Right cardiac atrium (tissue), 5 donors: ENCODE measurements at regions not wholly inside any gene's neighbourhood (a gene's known extent, or its start where the extent isn't known, plus 50 kb on each side); places are given as distances from the start of the nearest gene placed in this dataset.

Experiments
- ATAC-seq, 2 donors: fragments of 200-7000 bp; cut with Tn5 transposase; one replicate each; pipeline versions ENCODE4 v1.8.0 to v1.9.1; 2020; ENCODE audit warnings: moderate library complexity in 2 of 2, mild to moderate bottlenecking in 1 of 2
- DNase-seq, 3 donors: peaks; one replicate each; pipeline ENCODE4 v3.0.0-alpha.2; 2020
- H3K27ac ChIP-seq: one replicate; pipeline ENCODE4 v1.5.1; 2013; ENCODE audit warnings: mild to moderate bottlenecking, low read length, control low read depth, moderate library complexity
- H3K27me3 ChIP-seq: one replicate; pipeline ENCODE4 v1.6.1; 2013; ENCODE audit not compliant: control insufficient read depth, insufficient read depth
- H3K4me1 ChIP-seq: one replicate; pipeline ENCODE4 v1.6.1; 2013; ENCODE audit warnings: low read length; ENCODE audit not compliant: control insufficient read depth, insufficient read depth
- H3K4me3 ChIP-seq: one replicate; pipeline ENCODE4 v1.5.1; 2013; ENCODE audit warnings: low read length, control low read depth
- H3K9me3 ChIP-seq: one replicate; pipeline ENCODE4 v1.6.1; 2013; ENCODE audit warnings: low read length; ENCODE audit not compliant: control insufficient read depth
- WGBS: extraction: QIAGEN DNeasy Blood & Tissue Kit; methylation state at CpG from one replicate; pipeline ENCODE4 v1.1.7; 2013; 5-methylcytosine and 5-hydroxymethylcytosine counted together
- intact Hi-C, 4 donors: fragments of 100-400 bp; cut with DNase I; formaldehyde crosslinking; loops; one replicate each; pipeline versions ENCODE4 v1.11.0 to v1.14.0; 2022 to 2023
- donor health status: healthy with polysubstance abuse.
- donor health status: DM: no; HTN: yes; CAD: no.
- donor health status: DM: no; HTN: no; CAD: no.
- donor health status: DM: no; HTN: yes; CAD: no; lungs with severe emphysema.
- donor health status: DM: yes; HTN: yes; CAD: no.

- H3K27me3 ChIP-seq = no peaks in the 10 kb centered on the region
- H3K9me3 ChIP-seq = no peaks in the 10 kb centered on the region
- no peak overlapping the region for H3K4me3 ChIP-seq
- 58% methylated on average over 10 of the region's 10 CpGs for WGBS
- no peaks in the 10 kb centered on the region for H3K4me1 ChIP-seq
- no peak overlapping the region for H3K27ac ChIP-seq
- DNase-seq = no peak
- intact Hi-C loops = no loop called here
- ATAC-seq = no peak
These were observed 187.7 kb upstream of the PRSS16 start for GRCh38 chr6:27059621-27060425.

- Histone ChIP-seq H3K9me3 (no peaks in the 10 kb centered on the region), H3K27ac (no peak overlapping the region), H3K27me3 (no peaks in the 10 kb centered on the region), H3K4me3 (no peak overlapping the region), H3K4me1 (no peaks in the 10 kb centered on the region)
- intact Hi-C loops = no loop called here
- DNase-seq (no peak), ATAC-seq (no peak)
- 89% methylated on average over 3 of the region's 3 CpGs for WGBS
These were observed 186.1 kb upstream of the PRSS16 start for GRCh38 chr6:27061235-27061993.

- H3K27me3 ChIP-seq = no peaks in the 10 kb centered on the region
- H3K4me3 ChIP-seq = no peak overlapping the region
- no peaks in the 10 kb centered on the region for H3K4me1 ChIP-seq
- no peak overlapping the region for H3K27ac ChIP-seq
- intact Hi-C loops = no loop called here
- no peaks in the 10 kb centered on the region for H3K9me3 ChIP-seq
- no peak for DNase-seq
- no peak for ATAC-seq
These were observed 184.7 kb upstream of the PRSS16 start for GRCh38 chr6:27062755-27063154.

- Histone ChIP-seq H3K4me1 (no peaks in the 10 kb centered on the region), H3K27ac (no peak overlapping the region), H3K9me3 (no peaks in the 10 kb centered on the region), H3K27me3 (no peaks in the 10 kb centered on the region), H3K4me3 (no peak overlapping the region)
- DNase-seq (no peak), ATAC-seq (no peak)
- WGBS = 80% methylated on average over 3 of the region's 3 CpGs
- intact Hi-C loops = no loop called here
These were observed 182.3 kb upstream of the PRSS16 start for GRCh38 chr6:27065183-27065582.

- Histone ChIP-seq H3K27ac (no peak overlapping the region), H3K27me3 (no peaks in the 10 kb centered on the region), H3K9me3 (no peaks in the 10 kb centered on the region), H3K4me1 (no peaks in the 10 kb centered on the region), H3K4me3 (no peak overlapping the region)
- intact Hi-C loops = no loop called here
- ATAC-seq (no peak), DNase-seq (no peak)
- 34% methylated on average over 4 of the region's 4 CpGs for WGBS
These were observed 181.1 kb upstream of the PRSS16 start for GRCh38 chr6:27066381-27066780.

- DNase-seq = no peak
- Histone ChIP-seq H3K27me3 (no peaks in the 10 kb centered on the region), H3K27ac (no peak overlapping the region), H3K9me3 (no peaks in the 10 kb centered on the region), H3K4me1 (no peaks in the 10 kb centered on the region), H3K4me3 (no peak overlapping the region)
- ATAC-seq = no peak
- 30% methylated on average over 1 of the region's 1 CpG for WGBS
- intact Hi-C loops = no loop called here
These were observed 180.7 kb upstream of the PRSS16 start for GRCh38 chr6:27066802-27067201.

- Histone ChIP-seq H3K4me1 (no peaks in the 10 kb centered on the region), H3K9me3 (no peaks in the 10 kb centered on the region), H3K4me3 (no peak overlapping the region), H3K27ac (no peak overlapping the region), H3K27me3 (no peaks in the 10 kb centered on the region)
- intact Hi-C loops = loop anchor here in 1 of 4 donors (10.0 kb wide), 1 partner anchor 729 kb away; no protein-coding TSS in a partner anchor
- ATAC-seq = no peak
- WGBS = 85% methylated on average over 3 of the region's 3 CpGs
- DNase-seq = no peak
These were observed 174.1 kb upstream of the PRSS16 start for GRCh38 chr6:27073441-27073840.

- ATAC-seq = no peak
- H3K9me3 ChIP-seq = no peaks in the 10 kb centered on the region
- intact Hi-C loops = loop anchor here in 3 of 4 donors (5.0 to 10.0 kb wide), 3 partner anchors 464 to 731 kb away; no protein-coding TSS in a partner anchor
- no peaks in the 10 kb centered on the region for H3K4me1 ChIP-seq
- 57% methylated on average over 1 of the region's 1 CpG for WGBS
- H3K27me3 ChIP-seq = no peaks in the 10 kb centered on the region
- no peak overlapping the region for H3K27ac ChIP-seq
- H3K4me3 ChIP-seq = no peak overlapping the region
- no peak for DNase-seq
These were observed 171.4 kb upstream of the PRSS16 start for GRCh38 chr6:27076116-27076515.

- peak; percentile 59 to 78 for ATAC-seq
- Histone ChIP-seq H3K4me1 (no peaks in the 10 kb centered on the region), H3K9me3 (no peaks in the 10 kb centered on the region), H3K4me3 (peak overlapping the region; percentile 16), H3K27ac (no peak overlapping the region), H3K27me3 (no peaks in the 10 kb centered on the region)
- DNase-seq = peak in 1 of 3 donors; percentile 14
- WGBS = 2% methylated on average over 9 of the region's 9 CpGs
- intact Hi-C loops = loop anchor here in 3 of 4 donors (5.0 to 10.0 kb wide), 3 partner anchors 467 to 734 kb away; no protein-coding TSS in a partner anchor
These were observed 168.7 kb upstream of the PRSS16 start for GRCh38 chr6:27078734-27079357.

GRCh38 chr6:27081188-27081587, 166.3 kb upstream of the PRSS16 start:
- Histone ChIP-seq H3K4me3 (no peak overlapping the region), H3K27me3 (no peaks in the 10 kb centered on the region), H3K9me3 (no peaks in the 10 kb centered on the region), H3K27ac (no peak overlapping the region), H3K4me1 (no peaks in the 10 kb centered on the region)
- DNase-seq (no peak), ATAC-seq (no peak)
- intact Hi-C loops = loop anchor here in 1 of 4 donors (10.0 kb wide), 1 partner anchor 466 kb away; no protein-coding TSS in a partner anchor

GRCh38 chr6:27081931-27082330, 165.6 kb upstream of the PRSS16 start:
- DNase-seq (no peak), ATAC-seq (no peak)
- Histone ChIP-seq H3K4me1 (no peaks in the 10 kb centered on the region), H3K9me3 (no peaks in the 10 kb centered on the region), H3K27ac (no peak overlapping the region), H3K4me3 (no peak overlapping the region), H3K27me3 (no peaks in the 10 kb centered on the region)
- intact Hi-C loops = loop anchor here in 1 of 4 donors (10.0 kb wide), 1 partner anchor 467 kb away; no protein-coding TSS in a partner anchor
- WGBS = 57% methylated on average over 2 of the region's 2 CpGs
